EH (cell line): ENCODE measurements at regions not wholly inside any gene's neighbourhood (a gene's known extent, or its start where the extent isn't known, plus 50 kb on each side); places are given as distances from the start of the nearest gene placed in this dataset.
"Not testable (repeated sequence)": the region's sequence is repeated elsewhere in the genome, so short reads cannot be mapped to it uniquely, and the experiment has no call there.

Source experiments
- DNase-seq: peaks from one replicate; pipeline ENCODE4 v3.0.0-alpha.2; 2015; ENCODE audit warnings: low read depth

DNA sequence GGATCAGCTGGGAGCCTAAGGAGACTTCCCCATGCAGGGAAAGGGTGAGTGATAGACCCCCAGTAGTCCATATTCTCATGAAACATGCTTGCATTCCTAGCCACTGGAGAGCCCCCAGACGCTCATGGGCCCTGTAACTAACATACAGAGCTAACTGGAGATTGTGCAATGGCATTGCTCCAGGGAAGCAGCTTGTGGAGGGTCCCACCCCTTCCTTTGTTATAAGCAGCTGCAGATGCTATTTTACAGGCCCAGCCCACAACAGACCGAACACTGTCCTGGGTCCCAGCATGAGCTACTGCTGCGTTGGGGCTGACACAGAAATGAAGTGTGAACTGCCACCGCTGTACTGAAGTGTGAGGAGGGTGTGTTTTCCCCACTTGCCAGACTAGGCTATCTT, 1465.7 kb upstream of the DIAPH2 start:
- no peak for DNase-seq

DNA sequence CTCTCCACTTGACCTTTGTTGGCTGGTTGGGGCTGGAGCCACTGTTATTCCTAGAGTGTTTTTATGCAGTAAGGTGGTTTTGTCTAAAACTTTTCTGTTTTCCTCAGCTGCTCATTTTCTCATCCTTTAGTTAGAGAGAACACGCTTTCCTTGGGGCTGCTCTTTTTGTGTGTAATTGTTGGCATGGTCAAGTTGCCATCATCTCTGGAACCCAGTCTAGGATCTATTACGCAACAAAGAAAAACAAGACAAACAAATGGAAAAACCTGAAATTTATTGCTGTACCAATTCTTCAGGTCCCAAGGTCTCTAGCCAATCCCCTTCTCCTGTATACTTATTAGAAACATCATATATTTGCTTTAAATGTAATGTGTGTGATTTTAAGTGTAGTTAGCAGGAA, 1436.3 kb upstream of the DIAPH2 start:
- no peak for DNase-seq

GRCh38 chrX:95290455-95290854, 1394.2 kb upstream of the DIAPH2 start:
- no peak for DNase-seq

GRCh38 chrX:95291561-95291960, 1393.1 kb upstream of the DIAPH2 start:
- DNase-seq = no peak

GRCh38 chrX:95318882-95319281, 1365.8 kb upstream of the DIAPH2 start:
- DNase-seq = no peak

GRCh38 chrX:95325185-95325584, 1359.5 kb upstream of the DIAPH2 start:
- DNase-seq = no peak

- DNase-seq = no peak
Observed at GRCh38 chrX:95330292-95330691, 1354.3 kb upstream of the DIAPH2 start.

DNA sequence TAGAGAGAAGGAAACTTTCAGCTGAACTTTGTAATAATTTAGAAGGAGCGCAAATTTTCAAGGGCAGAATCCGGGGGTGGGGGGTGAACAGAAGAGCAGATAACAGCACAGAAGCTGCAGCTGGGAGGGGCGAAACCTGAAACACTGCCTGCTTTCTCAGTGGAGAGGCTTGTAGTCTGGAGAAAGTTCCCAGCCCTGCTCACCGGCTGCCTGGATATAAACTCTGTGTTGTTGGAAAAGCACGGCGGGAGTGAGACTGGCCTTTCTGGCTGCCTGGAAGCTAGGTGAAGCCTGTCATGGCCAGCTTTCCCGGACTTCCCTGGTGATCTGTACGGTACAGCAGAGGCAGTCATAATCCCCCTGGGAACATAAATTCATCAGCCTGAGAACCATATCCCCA, 1352.1 kb upstream of the DIAPH2 start:
- no peak for DNase-seq

- DNase-seq = no peak
Observed at GRCh38 chrX:95346856-95347255, 1337.8 kb upstream of the DIAPH2 start.

DNA sequence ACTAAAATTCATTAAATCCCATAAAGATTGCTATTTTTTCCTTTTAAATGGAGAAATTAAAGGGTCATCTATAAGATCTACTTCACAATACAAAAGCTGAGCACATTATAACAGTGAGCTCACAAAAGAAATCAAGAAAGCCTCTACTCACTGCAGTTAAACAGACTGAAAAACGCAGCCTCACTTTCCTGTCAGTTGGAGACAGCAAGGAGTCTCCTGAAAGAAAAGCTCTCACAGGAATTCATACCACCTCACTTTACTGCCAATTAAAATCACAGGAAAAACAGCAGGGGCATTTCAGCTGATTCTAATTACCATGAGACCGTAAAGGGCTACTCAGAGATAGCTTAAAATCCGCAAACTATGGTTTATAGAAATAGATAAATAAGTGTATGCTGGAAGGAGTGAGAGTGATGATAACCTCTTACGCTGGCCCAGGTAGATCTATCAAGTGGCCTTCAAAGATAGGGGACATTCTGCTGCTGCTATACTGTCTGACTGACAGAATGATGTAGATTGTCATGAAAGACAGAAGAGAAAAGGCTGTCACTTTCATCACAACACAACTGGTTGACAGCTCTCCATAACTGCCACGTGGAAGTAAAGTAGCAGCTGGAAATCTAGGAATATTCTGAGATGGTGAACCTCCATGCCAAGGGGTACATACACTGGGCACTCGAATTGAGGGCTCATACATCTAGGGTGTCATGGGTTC, 1333.7 kb upstream of the DIAPH2 start:
- no peak for DNase-seq

- no peak for DNase-seq
Observed at GRCh38 chrX:95367286-95367685, 1317.4 kb upstream of the DIAPH2 start.

- no peak for DNase-seq
Observed at GRCh38 chrX:95382799-95383198, 1301.8 kb upstream of the DIAPH2 start.

DNA sequence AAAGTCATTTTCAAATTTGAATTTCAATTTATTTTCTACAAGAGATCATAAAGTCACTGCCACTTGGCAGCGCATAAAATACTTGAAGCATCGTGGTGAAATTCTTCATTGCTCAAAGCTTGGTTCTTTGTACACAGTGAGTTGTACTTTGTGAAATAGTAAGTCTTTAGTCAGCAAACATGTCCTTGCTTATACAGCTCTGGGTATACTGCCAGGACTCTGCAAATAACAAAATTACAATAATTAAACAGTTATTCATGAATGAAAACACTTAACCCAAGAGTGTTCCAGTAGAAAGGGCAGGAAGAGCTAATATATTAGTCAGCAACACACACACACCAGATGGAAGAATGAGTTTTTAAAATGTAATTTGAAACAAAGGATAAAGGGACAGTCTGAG, 1300.9 kb upstream of the DIAPH2 start:
- no peak for DNase-seq

DNA sequence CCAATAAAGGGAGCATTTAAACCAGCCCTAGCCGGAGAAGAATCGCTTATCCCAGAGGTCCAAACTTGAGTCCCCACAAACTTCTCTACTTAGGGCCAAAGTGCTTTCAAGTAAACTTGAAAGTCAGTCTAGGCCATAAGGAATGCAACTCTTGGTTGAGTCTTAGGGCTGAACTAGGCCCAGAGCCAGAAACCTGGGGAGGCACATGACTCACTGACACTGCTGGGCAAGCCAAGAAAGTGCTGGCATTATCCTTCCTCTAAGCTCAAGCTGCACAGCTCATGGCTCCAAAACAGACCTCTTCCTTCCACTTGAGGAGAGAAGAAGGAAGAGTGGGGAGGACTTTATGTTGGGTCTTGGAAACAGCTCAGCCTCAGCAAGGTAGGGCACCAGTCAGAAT, 1257.3 kb upstream of the DIAPH2 start:
- no peak for DNase-seq

DNA sequence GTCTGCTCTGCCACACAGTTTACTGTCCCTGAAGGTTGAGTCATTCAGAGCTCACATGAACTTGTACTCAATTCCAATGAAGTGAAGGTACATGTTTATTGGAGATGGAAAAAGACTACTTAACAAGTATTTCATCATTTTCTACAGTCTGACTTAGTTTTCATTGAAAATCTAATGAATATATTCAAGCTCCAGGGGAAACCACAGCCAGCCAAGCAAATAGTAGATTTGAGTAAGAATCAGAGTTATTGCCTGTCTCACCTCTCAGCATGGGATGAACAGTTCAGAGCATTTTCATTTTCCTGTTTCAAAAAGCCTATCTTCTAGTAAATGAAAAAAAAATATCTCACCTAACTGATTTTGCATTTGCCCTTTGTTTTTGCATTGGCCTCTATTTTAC, 1249.4 kb upstream of the DIAPH2 start:
- no peak for DNase-seq

DNA sequence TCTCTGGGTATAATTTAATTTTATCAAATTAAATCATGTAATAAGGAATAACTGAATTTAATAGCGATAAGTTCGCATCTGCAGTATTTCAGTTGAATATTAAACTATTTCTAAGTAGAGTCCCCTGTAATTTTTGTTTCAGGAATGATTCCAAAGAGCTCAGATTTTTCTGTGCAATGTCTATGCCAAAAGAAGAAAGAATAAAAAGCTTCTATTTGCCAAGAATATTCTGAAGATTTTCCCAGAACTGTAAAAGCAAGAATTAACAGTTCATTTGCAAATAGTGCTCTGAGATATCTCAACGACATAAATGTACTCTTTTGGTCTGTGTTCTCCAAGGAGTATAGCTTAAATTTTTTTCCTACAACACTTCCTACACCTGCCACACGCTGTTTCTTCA, 1242.8 kb upstream of the DIAPH2 start:
- no peak for DNase-seq

DNA sequence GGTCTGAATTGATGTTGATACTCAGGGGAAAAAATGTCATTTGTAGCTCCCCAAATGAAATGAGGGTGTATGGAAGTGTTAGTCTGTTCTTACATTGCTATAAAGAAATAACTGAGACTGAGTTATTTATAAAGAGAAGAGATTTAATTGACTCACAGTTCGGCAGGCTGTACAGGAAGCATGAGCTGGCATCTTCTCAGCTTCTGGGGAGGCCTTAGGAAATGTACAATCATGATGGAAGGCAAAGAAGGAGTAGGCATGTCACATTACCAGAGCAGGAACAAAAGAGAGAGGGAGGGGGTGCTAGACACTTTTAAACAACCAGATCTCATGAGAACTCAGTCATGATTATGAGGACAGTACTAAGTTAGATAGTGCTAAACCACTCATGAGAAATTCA, 1199.9 kb upstream of the DIAPH2 start:
- DNase-seq = no peak

DNA sequence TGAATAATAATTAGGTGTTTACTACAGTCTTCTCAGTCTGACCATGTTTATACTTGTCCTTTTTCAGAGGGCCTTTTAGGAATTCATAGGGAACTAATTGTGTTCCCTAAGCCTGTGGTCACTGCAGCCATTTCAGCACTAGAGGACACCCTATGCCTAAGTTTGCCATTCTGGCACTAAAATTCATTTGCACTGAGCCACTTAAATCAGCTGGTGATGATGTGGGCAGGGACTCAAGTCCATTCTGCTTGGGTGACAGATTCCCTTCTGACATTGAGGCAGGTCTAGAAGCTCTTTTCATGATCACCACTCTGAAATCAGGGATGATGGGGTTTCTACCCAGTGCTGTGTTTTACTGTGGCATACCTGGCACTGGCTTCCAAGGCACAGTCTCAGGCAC, 1178.9 kb upstream of the DIAPH2 start:
- no peak for DNase-seq

DNA sequence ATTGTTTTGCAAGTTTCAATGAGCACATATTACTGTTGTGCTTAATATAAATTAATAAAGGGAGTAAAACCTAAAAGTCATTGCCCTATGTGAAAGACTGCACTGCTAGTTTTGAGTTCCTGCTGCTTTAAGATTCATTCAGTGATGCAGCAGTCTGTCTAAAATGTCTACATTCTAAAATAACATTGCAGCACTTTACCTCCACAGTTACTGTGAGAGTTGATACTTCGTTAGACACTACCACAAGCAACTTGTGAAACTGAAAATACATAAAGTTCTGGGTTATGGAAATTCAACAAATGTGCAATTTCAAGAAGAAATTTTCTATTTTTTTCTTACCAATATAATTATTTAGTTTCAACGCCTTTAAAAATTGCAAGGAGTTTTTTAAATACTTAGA, 1175.2 kb upstream of the DIAPH2 start:
- DNase-seq = no peak

- DNase-seq = not testable (repeated sequence)
Observed at GRCh38 chrX:95524018-95524417, 1160.6 kb upstream of the DIAPH2 start.

DNA sequence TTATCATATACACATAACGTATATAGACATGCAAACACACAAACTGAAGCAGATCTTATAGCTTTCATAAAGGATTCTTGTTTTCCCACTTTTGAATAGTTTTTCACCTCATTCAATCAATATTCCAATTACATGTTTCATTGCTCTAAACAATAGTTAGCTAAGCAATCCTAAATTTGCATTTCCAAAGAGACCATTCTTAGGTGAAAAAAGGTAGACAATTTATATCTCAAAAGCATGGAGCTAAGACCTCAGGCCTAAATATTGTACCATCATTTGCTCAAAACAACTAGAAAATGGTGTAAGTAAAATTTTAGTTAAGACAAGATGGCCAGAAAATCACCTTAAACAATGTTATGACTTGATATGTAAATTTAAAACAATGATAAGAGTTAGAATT, 1148.5 kb upstream of the DIAPH2 start:
- no peak for DNase-seq

DNA sequence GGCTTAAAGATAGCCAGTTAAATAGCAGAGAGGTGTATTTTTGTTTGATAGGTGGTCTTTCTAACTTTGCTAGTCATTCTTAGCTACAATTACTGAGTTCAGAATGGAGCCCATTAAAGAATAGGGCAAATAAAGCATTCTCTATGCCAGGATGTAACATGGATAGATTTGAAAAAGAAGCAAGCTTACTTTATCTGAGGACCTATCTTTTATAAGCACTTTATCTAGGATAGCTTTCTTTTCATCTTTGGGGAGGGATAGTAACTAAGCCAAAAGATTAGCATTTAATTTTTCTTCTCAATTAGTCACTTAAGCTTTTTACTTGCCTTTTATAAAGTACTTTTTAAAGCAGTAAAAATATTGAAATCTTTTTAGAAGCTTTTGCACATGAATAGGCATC, 1148.0 kb upstream of the DIAPH2 start:
- DNase-seq = no peak

- no peak for DNase-seq
Observed at GRCh38 chrX:95539041-95539440, 1145.6 kb upstream of the DIAPH2 start.

DNA sequence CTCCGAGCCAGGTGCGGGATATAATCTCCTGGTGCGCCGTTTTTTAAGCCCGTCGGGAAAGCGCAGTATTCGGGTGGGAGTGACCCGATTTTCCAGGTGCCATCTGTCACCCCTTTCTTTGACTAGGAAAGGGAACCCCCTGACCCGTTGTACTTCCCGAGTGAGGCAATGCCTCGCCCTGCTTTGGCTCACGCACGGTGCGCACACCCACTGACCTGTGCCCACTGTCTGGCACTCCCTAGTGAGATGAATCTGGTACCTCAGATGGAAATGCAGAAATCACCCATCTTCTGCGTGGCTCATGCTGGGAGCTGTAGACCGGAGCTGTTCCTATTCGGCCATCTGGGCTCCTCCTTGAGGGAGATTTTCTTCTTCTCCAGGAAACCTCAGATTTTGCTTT, 1135.1 kb upstream of the DIAPH2 start:
- DNase-seq = not testable (repeated sequence)

GRCh38 chrX:95585321-95585720, 1099.3 kb upstream of the DIAPH2 start:
- DNase-seq = no peak
